ENCODE measurements at regions not wholly inside any gene's neighbourhood (a gene's known extent, or its start where the extent isn't known, plus 50 kb on each side); places are given as distances from the start of the nearest gene placed in this dataset.

DNA sequence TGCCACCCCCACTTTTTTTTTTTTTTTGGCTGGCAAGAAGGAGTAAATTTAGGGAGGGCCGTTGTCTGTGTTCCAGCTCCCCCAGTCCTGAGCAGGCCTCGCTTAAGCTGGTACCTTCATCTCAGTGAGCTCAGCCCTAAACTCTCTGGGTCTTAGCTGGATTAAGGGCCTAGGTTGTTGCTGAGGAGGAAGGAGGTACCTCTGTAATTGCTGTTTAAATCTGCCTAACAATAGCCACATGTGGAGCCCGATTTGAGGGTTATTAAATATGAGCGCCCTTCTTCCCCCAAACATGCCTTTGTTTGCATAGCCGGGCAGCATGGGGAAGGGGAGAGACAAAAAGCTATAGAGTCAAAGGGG is 179.0 kb upstream of the PITX1 start:
- Histone ChIP-seq H3K27ac (no peak overlapping the region), H3K4me1 (peaks cover 44% of the 10 kb centered on the region), H3K4me3 (no peak overlapping the region), H3K27me3 (ENCODE audit: insufficient read depth in 3 of 3, low read length in 2 of 3) (no peaks in the 10 kb centered on the region), H3K36me3 (ENCODE audit: insufficient read depth in 1 of 2, low read depth in 1 of 2) (no peaks in the 10 kb centered on the region), H3K9me3 (no peaks in the 10 kb centered on the region)
- WGBS, 3 donors: 82 to 88% (median 83%) methylated on average over 5 of the region's 5 CpGs
- ATAC-seq (no peak), DNase-seq (no peak)
- TF ChIP-seq, protein P1, sequence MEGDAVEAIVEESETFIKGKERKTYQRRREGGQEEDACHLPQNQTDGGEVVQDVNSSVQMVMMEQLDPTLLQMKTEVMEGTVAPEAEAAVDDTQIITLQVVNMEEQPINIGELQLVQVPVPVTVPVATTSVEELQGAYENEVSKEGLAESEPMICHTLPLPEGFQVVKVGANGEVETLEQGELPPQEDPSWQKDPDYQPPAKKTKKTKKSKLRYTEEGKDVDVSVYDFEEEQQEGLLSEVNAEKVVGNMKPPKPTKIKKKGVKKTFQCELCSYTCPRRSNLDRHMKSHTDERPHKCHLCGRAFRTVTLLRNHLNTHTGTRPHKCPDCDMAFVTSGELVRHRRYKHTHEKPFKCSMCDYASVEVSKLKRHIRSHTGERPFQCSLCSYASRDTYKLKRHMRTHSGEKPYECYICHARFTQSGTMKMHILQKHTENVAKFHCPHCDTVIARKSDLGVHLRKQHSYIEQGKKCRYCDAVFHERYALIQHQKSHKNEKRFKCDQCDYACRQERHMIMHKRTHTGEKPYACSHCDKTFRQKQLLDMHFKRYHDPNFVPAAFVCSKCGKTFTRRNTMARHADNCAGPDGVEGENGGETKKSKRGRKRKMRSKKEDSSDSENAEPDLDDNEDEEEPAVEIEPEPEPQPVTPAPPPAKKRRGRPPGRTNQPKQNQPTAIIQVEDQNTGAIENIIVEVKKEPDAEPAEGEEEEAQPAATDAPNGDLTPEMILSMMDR (IDR thresholded peaks at IDR 0.05): no peak
- intact Hi-C loops (cut with DNase I): no loop called here

DNA sequence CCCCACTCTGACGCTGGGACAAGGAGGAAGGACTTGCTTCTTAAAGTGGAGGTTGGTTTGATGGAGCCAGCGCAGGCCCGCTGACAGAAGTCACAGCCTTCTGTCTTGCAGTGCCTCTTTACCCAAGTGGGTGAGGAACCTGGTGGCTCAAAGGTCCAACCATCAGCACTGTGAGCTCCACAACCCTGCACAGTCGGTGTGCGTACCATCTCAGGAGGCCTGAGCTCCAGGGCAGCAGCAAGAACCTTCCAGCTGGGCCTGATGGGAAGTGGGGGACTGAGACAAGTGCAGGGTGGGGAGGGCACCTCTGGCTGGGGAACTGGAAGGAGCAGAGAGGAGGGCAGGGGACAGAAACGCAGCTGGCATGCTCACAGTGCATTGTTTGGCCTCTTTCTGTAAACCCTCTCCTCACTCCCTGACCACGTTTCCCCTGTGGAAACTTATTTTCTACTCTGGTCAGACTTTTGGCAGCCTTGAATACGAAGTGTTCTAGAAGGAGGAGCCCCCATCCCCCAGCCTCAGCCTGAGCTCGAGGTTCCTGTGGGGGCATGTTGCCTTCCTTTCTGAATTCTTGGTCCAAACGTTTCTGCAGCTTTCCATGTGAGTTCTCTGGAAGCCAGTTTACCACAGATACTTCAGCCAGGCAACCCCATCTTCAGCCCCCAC is 178.5 kb upstream of the PITX1 start:
- Histone ChIP-seq H3K27ac (no peak overlapping the region), H3K9me3 (no peaks in the 10 kb centered on the region), H3K4me3 (no peak overlapping the region), H3K4me1 (peaks cover 44% of the 10 kb centered on the region), H3K36me3 (ENCODE audit: insufficient read depth in 1 of 2, low read depth in 1 of 2) (no peaks in the 10 kb centered on the region), H3K27me3 (ENCODE audit: insufficient read depth in 3 of 3, low read length in 2 of 3) (no peaks in the 10 kb centered on the region)
- 75 to 84% (median 77%) methylated on average over 10 of the region's 10 CpGs for WGBS, 3 donors
- intact Hi-C loops (cut with DNase I): no loop called here
- ATAC-seq (no peak), DNase-seq (no peak)
- TF ChIP-seq, protein P1 (IDR thresholded peaks at IDR 0.05): no peak

DNA sequence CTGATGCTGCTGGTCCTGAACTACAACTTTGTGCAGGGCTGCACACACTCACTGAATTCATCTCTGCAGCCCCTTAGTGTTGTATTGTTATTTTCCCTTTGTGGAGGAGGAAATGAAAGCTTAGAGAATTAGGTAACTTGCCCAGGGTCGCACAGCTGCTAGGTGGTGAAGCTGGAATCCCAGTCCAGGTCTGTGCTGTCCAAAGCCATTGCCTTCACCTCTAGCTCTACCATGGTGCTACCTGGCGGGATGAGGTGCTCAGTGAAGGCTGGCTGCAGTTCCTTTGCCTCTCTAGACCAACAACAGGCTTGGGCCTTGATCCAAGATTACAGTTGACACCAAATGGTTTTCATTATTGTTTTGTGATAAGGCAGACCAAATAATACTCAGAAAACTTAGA is 177.8 kb upstream of the PITX1 start:
- intact Hi-C loops (cut with DNase I): no loop called here
- 53 to 73% (median 62%) methylated on average over 2 of the region's 2 CpGs for WGBS, 3 donors
- Histone ChIP-seq H3K4me1 (peaks cover 39% of the 10 kb centered on the region), H3K36me3 (ENCODE audit: insufficient read depth in 1 of 2, low read depth in 1 of 2) (no peaks in the 10 kb centered on the region), H3K27me3 (ENCODE audit: insufficient read depth in 3 of 3, low read length in 2 of 3) (no peaks in the 10 kb centered on the region), H3K9me3 (no peaks in the 10 kb centered on the region), H3K27ac (peak overlapping the region; percentile 81), H3K4me3 (no peak overlapping the region)
- ATAC-seq: no peak
- no peak for DNase-seq
- TF ChIP-seq, protein P1 (IDR thresholded peaks at IDR 0.05): no peak

DNA sequence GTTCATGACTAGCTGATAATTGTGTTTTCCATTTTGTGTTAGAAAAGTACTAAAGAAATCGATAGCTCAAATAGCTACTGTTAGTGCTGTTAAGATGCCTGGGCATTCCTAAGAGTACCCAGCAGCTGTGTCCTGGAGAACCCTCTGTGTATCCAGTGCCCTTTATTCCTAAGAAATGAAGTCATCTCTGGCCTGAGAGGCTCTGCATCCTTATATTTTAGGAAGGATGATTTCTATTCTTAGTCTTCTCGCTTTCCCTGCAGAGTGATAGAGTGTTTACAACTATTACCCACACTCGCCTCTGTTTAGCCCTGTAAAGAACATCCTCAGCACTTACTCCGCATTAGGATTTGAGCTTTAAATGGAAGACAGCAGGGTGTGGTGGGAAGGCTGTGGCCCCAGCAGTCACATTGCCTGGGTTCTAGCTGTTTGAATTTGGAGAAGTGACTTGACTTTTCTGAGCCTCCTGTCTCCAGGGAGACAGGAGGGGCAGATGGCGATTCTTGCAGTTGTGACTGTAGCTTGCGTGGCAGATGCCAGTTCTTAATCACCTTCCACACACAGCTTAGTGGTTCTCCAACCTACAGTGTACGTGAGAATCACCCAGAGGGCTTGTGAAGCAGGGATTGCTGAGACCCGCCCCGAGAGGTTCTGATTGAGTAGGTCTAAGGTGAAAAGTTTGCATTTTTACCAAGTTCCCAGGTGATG is 177.2 kb upstream of the PITX1 start:
- Histone ChIP-seq H3K9me3 (no peaks in the 10 kb centered on the region), H3K27me3 (ENCODE audit: insufficient read depth in 3 of 3, low read length in 2 of 3) (no peaks in the 10 kb centered on the region), H3K36me3 (ENCODE audit: insufficient read depth in 1 of 2, low read depth in 1 of 2) (no peaks in the 10 kb centered on the region), H3K4me3 (no peak overlapping the region), H3K27ac (peak overlapping the region; percentile 81), H3K4me1 (peaks cover 38% of the 10 kb centered on the region)
- TF ChIP-seq, protein P1 (IDR thresholded peaks at IDR 0.05): no peak
- intact Hi-C loops (cut with DNase I): no loop called here
- peak; percentile 16 to 88 (median 82) for ATAC-seq
- DNase-seq: no peak
- WGBS, 3 donors: 48 to 63% (median 54%) methylated on average over 9 of the region's 9 CpGs

Data from psoas muscle (tissue), 7 donors.